GDM1 (cell line): ENCODE measurements at regions not wholly inside any gene's neighbourhood (a gene's known extent, or its start where the extent isn't known, plus 50 kb on each side); places are given as distances from the start of the nearest gene placed in this dataset.
"Not testable (repeated sequence)": the region's sequence is repeated elsewhere in the genome, so short reads cannot be mapped to it uniquely, and the experiment has no call there.

Experiments used
- DNase-seq: peaks from one replicate; lab custom pipeline; 2025; lab: John Stamatoyannopoulos, UW

- DNase-seq: no peak
Observed at GRCh38 chr3:109804697-109805096, 467.4 kb upstream of the DPPA4 start.

- peak; percentile 54 for DNase-seq
Observed at GRCh38 chr3:109806929-109807328, 469.6 kb upstream of the DPPA4 start.

- no peak for DNase-seq
Observed at GRCh38 chr3:109809513-109809912, 472.2 kb upstream of the DPPA4 start.

GRCh38 chr3:109818081-109818480 lies 480.7 kb upstream of the DPPA4 start:
- no peak for DNase-seq

- no peak for DNase-seq
Observed at GRCh38 chr3:109819734-109820133, 482.4 kb upstream of the DPPA4 start.

GRCh38 chr3:109825971-109826810 lies 488.8 kb upstream of the DPPA4 start:
- no peak for DNase-seq

- DNase-seq: no peak
Observed at GRCh38 chr3:109831403-109831802, 494.1 kb upstream of the DPPA4 start.

GRCh38 chr3:109835958-109836357 lies 498.6 kb upstream of the DPPA4 start:
- no peak for DNase-seq

GRCh38 chr3:109851854-109852253 lies 514.5 kb upstream of the DPPA4 start:
- no peak for DNase-seq

- DNase-seq: no peak
Observed at GRCh38 chr3:109852283-109852682, 514.9 kb upstream of the DPPA4 start.

- no peak for DNase-seq
Observed at GRCh38 chr3:109853077-109853731, 515.9 kb upstream of the DPPA4 start.

GRCh38 chr3:109863701-109864100 lies 526.4 kb upstream of the DPPA4 start:
- no peak for DNase-seq

- DNase-seq: no peak
Observed at GRCh38 chr3:109864452-109864851, 527.1 kb upstream of the DPPA4 start.

GRCh38 chr3:109869586-109869985 lies 532.2 kb upstream of the DPPA4 start:
- no peak for DNase-seq

GRCh38 chr3:109874896-109875708 lies 537.8 kb upstream of the DPPA4 start:
- no peak for DNase-seq

GRCh38 chr3:109877616-109878015 lies 540.3 kb upstream of the DPPA4 start:
- DNase-seq: not testable (repeated sequence)

- DNase-seq: no peak
Observed at GRCh38 chr3:109882144-109882543, 544.8 kb upstream of the DPPA4 start.

GRCh38 chr3:109887293-109887692 lies 549.9 kb upstream of the DPPA4 start:
- DNase-seq: no peak

- DNase-seq: no peak
Observed at GRCh38 chr3:109888026-109888425, 550.7 kb upstream of the DPPA4 start.

- no peak for DNase-seq
Observed at GRCh38 chr3:109897734-109898133, 560.4 kb upstream of the DPPA4 start.

- DNase-seq: no peak
Observed at GRCh38 chr3:109899925-109900324, 562.6 kb upstream of the DPPA4 start.

- no peak for DNase-seq
Observed at GRCh38 chr3:109900783-109901182, 563.4 kb upstream of the DPPA4 start.

GRCh38 chr3:109902549-109902948 lies 565.2 kb upstream of the DPPA4 start:
- DNase-seq: no peak
